ENCODE measurements at regions not wholly inside any gene's neighbourhood (a gene's known extent, or its start where the extent isn't known, plus 50 kb on each side); places are given as distances from the start of the nearest gene placed in this dataset.

GRCh38 chrX:65034668-65035445, 58.6 kb upstream of the ZC4H2 start, which contains the start of gene ZC3H12B:
Gene ZC3H12B, plus strand, starts transcription at chrX:65034826.
- FAIRE-seq (no peak), DNase-seq (ENCODE audit: low read depth, low spot score) (peak; percentile 53)
- intact Hi-C loops (cut with micrococcal nuclease) = no loop called here
- Histone ChIP-seq H3K27ac (ENCODE audit: insufficient read depth, low read depth, low read length) (no peak within 1 kb of the TSS), H3K9me3 (replicated peaks; ENCODE audit: control insufficient read depth, insufficient read depth, low read length) (no peaks in the 10 kb centered on the region), H3K4me2 (ENCODE audit: insufficient read depth, low read length) (peak within 1 kb of the TSS; percentile 55), H3K27me3 (ENCODE audit: control insufficient read depth in 2 of 2, insufficient read depth in 2 of 2, low read length in 2 of 2) (no peaks in the 10 kb centered on the region), H4K20me1 (replicated peaks; ENCODE audit: control insufficient read depth, extremely low read depth, insufficient read depth, low read length) (no peaks in the 10 kb centered on the region), H3K79me2 (ENCODE audit: control insufficient read depth, insufficient read depth, low read length) (no peaks in the 10 kb centered on the region), H3K36me3 (ENCODE audit: control insufficient read depth in 2 of 2, extremely low read depth in 1 of 2, insufficient read depth in 2 of 2, low read length in 2 of 2) (no peaks in the 10 kb centered on the region), H3K4me1 (ENCODE audit: control insufficient read depth, extremely low read depth, insufficient read depth, low read length) (no peaks in the 10 kb centered on the region), H3K9ac (replicated peaks; ENCODE audit: extremely low read depth, insufficient read depth, low read length) (no peak within 1 kb of the TSS), H3K9me1 (replicated peaks; ENCODE audit: control insufficient read depth, extremely low read depth, insufficient read depth, low read length) (no peaks in the 10 kb centered on the region), H3K4me3 (replicated peaks in 1 of 3; ENCODE audit: insufficient read depth in 1 of 3, low read depth in 1 of 3, low read length in 3 of 3) (peak within 1 kb of the TSS in 1 of 3 experiments; percentile 31), H2AFZ (ENCODE audit: low read depth, low read length) (peak within 1 kb of the TSS; percentile 80)
- POLR2A ChIA-PET = no interaction called here
- dilution Hi-C loops (cut with MboI; ENCODE audit: extremely low pct_ligation_motif_present, low sequenced_read_pairs) = no loop called here
- CTCF ChIA-PET = interaction anchor here (1.0 to 1.2 kb wide), 2 partner anchors 59 to 417 kb away, joined by 3 to 4 read pairs; no protein-coding TSS in a partner anchor
- TF ChIP-seq POLR2A (IDR thresholded peaks at IDR 0.05; ENCODE audit: low read depth, low read length) (no peak), CTCF (IDR thresholded peaks at IDR 0.05; ENCODE audit: extremely low read depth in 1 of 2, insufficient read depth in 1 of 2, low read depth in 1 of 2, low read length in 2 of 2) (peak in 1 of 2 donors; percentile 24)
- BruUV-seq (replicated peaks) = no TSS peak

- dilution Hi-C loops (cut with MboI; ENCODE audit: extremely low pct_ligation_motif_present, low sequenced_read_pairs) = no loop called here
- no peaks in the 10 kb centered on the region for H3K27me3 ChIP-seq (ENCODE audit: control insufficient read depth in 2 of 2, insufficient read depth in 2 of 2, low read length in 2 of 2)
- no peaks in the 10 kb centered on the region for H3K79me2 ChIP-seq (ENCODE audit: control insufficient read depth, insufficient read depth, low read length)
- POLR2A ChIA-PET = no interaction called here
- TF ChIP-seq MAX (IDR thresholded peaks at IDR 0.05; ENCODE audit: insufficient read depth, insufficient read length) (no peak), FOS (IDR thresholded peaks at IDR 0.05; ENCODE audit: borderline replicate concordance, insufficient read depth, low read length) (no peak), JUN (IDR thresholded peaks at IDR 0.05; ENCODE audit: borderline replicate concordance, insufficient read depth, insufficient read length, low read depth) (no peak)
- no peaks in the 10 kb centered on the region for H3K9me3 ChIP-seq (replicated peaks; ENCODE audit: control insufficient read depth, insufficient read depth, low read length)
- intact Hi-C loops (cut with micrococcal nuclease) = no loop called here
- FAIRE-seq (no peak), DNase-seq (ENCODE audit: low read depth, low spot score) (no peak)
- BruUV-seq (replicated peaks) = no TSS peak
- CTCF ChIA-PET = interaction anchor here (0.6 to 1.2 kb wide), 3 partner anchors 59 to 489 kb away, joined by 3 to 4 read pairs (median 3); no protein-coding TSS in a partner anchor
- H4K20me1 ChIP-seq (replicated peaks; ENCODE audit: control insufficient read depth, extremely low read depth, insufficient read depth, low read length) = no peaks in the 10 kb centered on the region
- H3K4me1 ChIP-seq (ENCODE audit: control insufficient read depth, extremely low read depth, insufficient read depth, low read length) = no peaks in the 10 kb centered on the region
- no peak overlapping the region for H3K27ac ChIP-seq (ENCODE audit: insufficient read depth, low read depth, low read length)
- peak overlapping the region in 1 of 3 experiments; percentile 31 for H3K4me3 ChIP-seq (replicated peaks in 1 of 3; ENCODE audit: insufficient read depth in 1 of 3, low read depth in 1 of 3, low read length in 3 of 3)
- no peak overlapping the region for H3K9ac ChIP-seq (replicated peaks; ENCODE audit: extremely low read depth, insufficient read depth, low read length)
- peak overlapping the region; percentile 80 for H2AFZ ChIP-seq (ENCODE audit: low read depth, low read length)
- H3K4me2 ChIP-seq (ENCODE audit: insufficient read depth, low read length) = peak overlapping the region; percentile 55
- no peaks in the 10 kb centered on the region for H3K9me1 ChIP-seq (replicated peaks; ENCODE audit: control insufficient read depth, extremely low read depth, insufficient read depth, low read length)
- no peaks in the 10 kb centered on the region for H3K36me3 ChIP-seq (ENCODE audit: control insufficient read depth in 2 of 2, extremely low read depth in 1 of 2, insufficient read depth in 2 of 2, low read length in 2 of 2)
These were observed 58.0 kb upstream of the ZC4H2 start for GRCh38 chrX:65034292-65034667.

Data from endothelial cell of umbilical vein (primary cell).